ENCODE measurements at regions not wholly inside any gene's neighbourhood (a gene's known extent, or its start where the extent isn't known, plus 50 kb on each side); places are given as distances from the start of the nearest gene placed in this dataset.

- DNase-seq: no peak
- CTCF ChIA-PET: no interaction called here
- Histone ChIP-seq H3K4me2 (no peak overlapping the region), H3K4me3 (no peak overlapping the region), H3F3A (ENCODE audit: insufficient read depth, low read depth) (peaks cover 7% of the 10 kb centered on the region; the same call in 1 of the 2 replicates), H4K20me1 (ENCODE audit: insufficient read depth) (no peaks in the 10 kb centered on the region), H3K9me3 (ENCODE audit: insufficient read depth, low read depth) (peaks cover 14% of the 10 kb centered on the region), H3K4me1 (replicated peaks; ENCODE audit: insufficient read depth) (peaks cover 11% of the 10 kb centered on the region), H3K9me2 (ENCODE audit: insufficient read depth) (no peaks in the 10 kb centered on the region), H2AFZ (no peak overlapping the region), H3K79me2 (ENCODE audit: low read depth) (no peaks in the 10 kb centered on the region), H3K36me3 (ENCODE audit: low read depth) (0 out of 2 replicates have a peak, but pooled peaks cover 6% of the 10 kb centered on the region), H3K27me3 (ENCODE audit: insufficient read depth, low read depth) (no peaks in the 10 kb centered on the region), H3K27ac (no peak overlapping the region)
- no peak for TF ChIP-seq CTCF (conservative IDR thresholded peaks at IDR 0.05)
- no peak for TF ChIP-seq EZH2 (IDR thresholded peaks at IDR 0.05; ENCODE audit: low read depth)
- POLR2A ChIA-PET (ENCODE audit: unreplicated experiment): no interaction called here
- intact Hi-C loops (cut with micrococcal nuclease; ENCODE audit: unreplicated experiment): no loop called here
- no TSS peak for BruUV-seq (replicated peaks)
Measured at GRCh38 chr1:214108097-214108446, 120.3 kb downstream of the PROX1 start.

GRCh38 chr1:214111796-214112195, 124.0 kb downstream of the PROX1 start:
- intact Hi-C loops (cut with micrococcal nuclease; ENCODE audit: unreplicated experiment): no loop called here
- Histone ChIP-seq H3K27me3 (ENCODE audit: insufficient read depth, low read depth) (no peaks in the 10 kb centered on the region), H4K20me1 (ENCODE audit: insufficient read depth) (no peaks in the 10 kb centered on the region), H3F3A (ENCODE audit: insufficient read depth, low read depth) (no peaks in the 10 kb centered on the region), H3K27ac (no peak overlapping the region), H3K4me1 (replicated peaks; ENCODE audit: insufficient read depth) (no peaks in the 10 kb centered on the region), H3K36me3 (ENCODE audit: low read depth) (no peaks in the 10 kb centered on the region), H3K4me3 (no peak overlapping the region), H3K79me2 (ENCODE audit: low read depth) (no peaks in the 10 kb centered on the region), H2AFZ (no peak overlapping the region), H3K4me2 (no peak overlapping the region), H3K9me2 (ENCODE audit: insufficient read depth) (no peaks in the 10 kb centered on the region), H3K9me3 (ENCODE audit: insufficient read depth, low read depth) (no peaks in the 10 kb centered on the region)
- no TSS peak for BruUV-seq (replicated peaks)
- DNase-seq: no peak
- POLR2A ChIA-PET (ENCODE audit: unreplicated experiment): no interaction called here
- no peak for TF ChIP-seq EZH2 (IDR thresholded peaks at IDR 0.05; ENCODE audit: low read depth)
- TF ChIP-seq CTCF (conservative IDR thresholded peaks at IDR 0.05): no peak
- CTCF ChIA-PET: interaction anchor here (0.6 kb wide), 1 partner anchor 26 kb away, joined by 3 read pairs; no protein-coding TSS in a partner anchor

- ChIA-PET POLR2A (ENCODE audit: unreplicated experiment) (no interaction called here), CTCF (no interaction called here)
- no peaks in the 10 kb centered on the region for H3K36me3 ChIP-seq (ENCODE audit: low read depth)
- no peak overlapping the region for H3K4me2 ChIP-seq
- H3K4me3 ChIP-seq: no peak overlapping the region
- BruUV-seq (replicated peaks): no TSS peak
- H3K9me3 ChIP-seq (ENCODE audit: insufficient read depth, low read depth): peaks cover 9% of the 10 kb centered on the region; the same call in 1 of the 2 replicates
- TF ChIP-seq CTCF (conservative IDR thresholded peaks at IDR 0.05) (no peak), EZH2 (IDR thresholded peaks at IDR 0.05; ENCODE audit: low read depth) (no peak)
- H3K9me2 ChIP-seq (ENCODE audit: insufficient read depth): no peaks in the 10 kb centered on the region
- H3F3A ChIP-seq (ENCODE audit: insufficient read depth, low read depth): no peaks in the 10 kb centered on the region
- H3K4me1 ChIP-seq (replicated peaks; ENCODE audit: insufficient read depth): no peaks in the 10 kb centered on the region
- H3K27me3 ChIP-seq (ENCODE audit: insufficient read depth, low read depth): no peaks in the 10 kb centered on the region
- intact Hi-C loops (cut with micrococcal nuclease; ENCODE audit: unreplicated experiment): no loop called here
- H3K27ac ChIP-seq: no peak overlapping the region
- H3K79me2 ChIP-seq (ENCODE audit: low read depth): no peaks in the 10 kb centered on the region
- no peaks in the 10 kb centered on the region for H4K20me1 ChIP-seq (ENCODE audit: insufficient read depth)
- no peak for DNase-seq
- no peak overlapping the region for H2AFZ ChIP-seq
Measured at GRCh38 chr1:214116258-214116657, 128.5 kb downstream of the PROX1 start.
